NCI-H226 (cell line): ENCODE measurements at regions not wholly inside any gene's neighbourhood (a gene's known extent, or its start where the extent isn't known, plus 50 kb on each side); places are given as distances from the start of the nearest gene placed in this dataset.

Experiments
- DNase-seq: peaks from one replicate; pipeline ENCODE4 v3.0.0-alpha.2; 2015

DNA sequence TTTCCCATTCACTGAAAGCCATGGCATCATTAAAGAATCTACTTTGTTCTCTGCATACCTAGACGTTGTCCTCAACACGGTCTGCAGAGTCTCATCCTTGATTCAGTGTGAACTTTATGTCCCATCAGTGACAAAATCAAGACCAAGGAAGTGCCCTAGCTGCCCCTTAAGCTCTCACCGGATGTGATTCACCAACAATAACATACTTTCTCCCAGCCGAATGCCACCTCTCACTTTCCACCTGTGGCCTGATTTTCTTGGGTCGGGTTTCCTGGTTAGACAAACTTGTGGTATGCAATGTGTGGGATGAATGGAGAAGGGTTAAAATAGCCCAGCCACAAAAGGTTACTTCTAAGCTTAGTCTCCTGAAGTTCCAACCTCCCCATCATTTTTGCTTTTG is 145.3 kb upstream of the PAPPA start:
- peak; percentile 12 for DNase-seq

DNA sequence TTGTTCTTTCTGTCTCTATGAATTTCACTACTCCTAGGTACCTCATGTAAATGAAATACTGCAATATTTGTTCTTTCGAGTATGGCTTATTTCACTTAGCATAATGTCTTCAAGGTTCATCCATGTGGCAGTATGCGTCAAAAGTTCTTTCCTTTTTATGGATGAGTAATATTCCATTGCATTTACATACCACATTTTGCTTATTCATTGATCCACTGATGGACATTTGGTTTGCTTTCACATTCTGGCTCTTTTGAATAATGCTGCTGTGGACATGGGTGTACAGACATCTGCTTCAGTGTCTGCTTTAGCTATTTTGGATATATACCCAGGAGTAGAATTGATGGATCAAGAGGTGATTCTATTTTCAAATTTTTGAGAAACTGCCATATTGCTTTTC is 144.2 kb upstream of the PAPPA start:
- DNase-seq = no peak

- DNase-seq = peak; percentile 33
These were observed 137.7 kb upstream of the PAPPA start for GRCh38 chr9:116015855-116016254.

GRCh38 chr9:116020146-116020545 is 133.4 kb upstream of the PAPPA start:
- DNase-seq = no peak

DNA sequence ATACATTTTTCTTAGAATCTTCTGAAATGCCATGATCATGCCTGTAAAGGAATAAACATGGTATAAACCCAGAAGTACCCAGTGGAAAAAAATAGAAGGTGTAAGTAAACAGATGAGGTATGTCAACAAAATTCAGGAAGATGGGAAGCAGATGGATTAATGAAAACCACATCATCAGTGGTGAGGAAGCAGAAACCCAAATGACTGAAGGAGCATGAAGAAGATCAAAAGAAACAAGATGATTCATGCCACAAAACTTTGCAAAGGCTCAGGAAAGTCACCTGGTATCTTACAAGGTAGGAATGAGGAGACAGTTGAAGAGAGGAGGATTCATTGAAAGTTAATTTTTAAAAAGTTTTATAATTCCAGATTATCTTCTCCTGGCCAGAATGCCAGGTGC is 132.8 kb upstream of the PAPPA start:
- DNase-seq = peak; percentile 8

DNA sequence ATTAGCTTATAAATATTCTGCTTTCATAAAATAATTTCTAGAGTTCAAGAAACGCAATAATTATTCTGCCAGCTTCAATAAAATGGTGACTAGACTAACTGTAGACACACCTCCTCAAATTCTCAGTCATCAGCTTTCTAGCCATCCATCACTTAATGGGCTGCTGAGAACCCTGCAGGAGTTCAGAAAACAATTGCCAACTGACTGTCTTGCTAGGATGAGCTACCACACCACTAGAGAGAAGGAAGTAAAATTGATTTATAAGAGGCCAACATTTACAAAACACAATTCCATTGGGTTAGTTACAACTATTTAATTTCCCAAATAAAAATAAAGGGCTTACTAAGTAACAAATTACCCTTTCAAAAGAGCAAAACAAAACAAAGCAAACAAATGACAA is 126.5 kb upstream of the PAPPA start:
- peak; percentile 33 for DNase-seq

DNA sequence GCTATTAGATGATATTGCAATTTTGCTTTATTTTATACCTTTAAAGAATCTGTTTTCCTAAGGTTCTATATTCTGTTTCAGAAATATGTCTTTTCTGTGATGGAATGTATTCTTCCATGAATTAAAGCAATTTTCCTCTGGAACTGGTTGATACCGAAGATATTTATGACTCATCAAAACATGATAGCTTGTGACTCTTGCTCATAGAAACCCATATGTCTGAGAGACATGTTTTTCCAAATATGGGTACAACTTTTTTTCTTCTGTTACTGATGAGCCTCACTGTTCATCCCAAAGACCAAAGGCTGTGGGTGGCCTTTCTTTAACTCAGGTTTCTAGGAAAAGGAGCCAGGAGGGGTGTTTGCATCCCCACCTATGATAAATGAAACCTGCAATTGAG is 126.1 kb upstream of the PAPPA start:
- DNase-seq = peak; percentile 71

DNA sequence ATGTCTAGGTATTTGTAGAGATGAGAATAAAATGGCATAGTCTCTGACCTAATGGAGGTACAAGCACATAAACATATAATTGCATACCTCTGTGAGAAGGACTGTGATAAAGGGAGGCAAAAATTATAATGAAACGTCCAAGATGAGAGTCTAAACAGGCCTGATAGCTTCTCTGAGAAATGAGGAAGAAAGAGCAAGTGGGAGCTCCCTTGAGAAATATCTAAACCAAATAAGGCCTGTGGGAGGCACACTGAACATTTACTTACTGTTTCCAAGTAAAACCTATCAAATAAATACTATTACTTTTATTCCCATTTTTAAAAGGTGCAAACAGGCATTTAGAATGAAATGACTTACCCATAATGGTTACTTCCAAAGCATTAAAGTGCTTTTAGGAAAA is 125.6 kb upstream of the PAPPA start:
- DNase-seq = peak; percentile 6

GRCh38 chr9:116030517-116030916 is 123.1 kb upstream of the PAPPA start:
- DNase-seq = peak; percentile 61

DNA sequence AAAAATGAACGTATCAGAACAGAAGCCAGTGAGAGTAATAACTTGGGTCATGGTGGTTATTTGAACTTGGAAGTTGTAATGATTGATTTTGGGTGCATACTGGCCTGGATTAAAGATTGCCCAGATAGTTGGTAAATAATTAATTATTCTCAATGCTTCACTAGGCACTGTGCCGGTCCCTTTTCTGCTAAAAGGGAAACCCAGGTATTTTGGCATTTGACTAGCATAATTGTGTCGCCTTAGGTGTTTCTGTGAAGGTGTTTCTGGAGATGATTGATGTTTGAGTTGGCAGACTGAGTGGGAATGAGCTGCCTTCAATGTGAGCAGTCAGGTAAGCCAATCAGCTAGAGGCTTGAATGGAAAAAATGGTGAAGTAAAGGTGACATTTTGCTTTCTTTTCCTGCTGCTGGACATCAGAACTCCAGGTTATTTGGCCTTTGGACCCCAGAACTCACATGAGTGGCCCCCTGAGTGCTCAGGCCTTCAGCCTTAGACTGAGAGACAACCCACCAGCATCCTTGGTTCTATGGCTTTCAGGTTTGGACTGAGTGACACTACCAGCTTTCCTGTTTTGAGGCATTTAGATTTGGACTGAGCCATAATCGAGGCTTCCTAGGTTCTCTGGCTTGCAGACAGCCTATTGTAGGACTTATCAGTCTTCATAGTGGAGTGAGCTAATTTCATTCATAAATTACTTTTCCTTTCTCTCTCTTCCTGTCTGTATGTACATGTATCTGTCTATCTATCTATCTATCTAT is 120.7 kb upstream of the PAPPA start:
- DNase-seq = no peak

DNA sequence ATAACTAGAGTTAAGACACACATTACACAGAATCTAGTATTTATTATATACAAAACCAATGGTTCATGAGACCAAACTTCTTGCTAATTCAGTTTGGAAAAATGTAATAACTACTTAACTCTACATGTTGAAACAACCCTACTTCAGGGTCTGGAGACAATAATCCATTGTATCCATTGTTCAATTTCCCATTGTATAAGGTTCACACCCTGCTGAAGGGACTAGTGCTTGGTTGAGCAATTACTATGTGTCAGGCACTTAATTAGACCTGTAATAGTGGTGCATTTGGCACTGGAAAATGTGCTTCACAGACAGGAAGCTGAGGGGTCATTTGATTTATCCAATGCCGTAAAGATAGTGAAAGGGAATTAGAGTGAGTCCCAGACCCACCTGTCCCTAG is 114.3 kb upstream of the PAPPA start:
- no peak for DNase-seq

- DNase-seq = no peak
These were observed 113.7 kb upstream of the PAPPA start for GRCh38 chr9:116039893-116040292.

DNA sequence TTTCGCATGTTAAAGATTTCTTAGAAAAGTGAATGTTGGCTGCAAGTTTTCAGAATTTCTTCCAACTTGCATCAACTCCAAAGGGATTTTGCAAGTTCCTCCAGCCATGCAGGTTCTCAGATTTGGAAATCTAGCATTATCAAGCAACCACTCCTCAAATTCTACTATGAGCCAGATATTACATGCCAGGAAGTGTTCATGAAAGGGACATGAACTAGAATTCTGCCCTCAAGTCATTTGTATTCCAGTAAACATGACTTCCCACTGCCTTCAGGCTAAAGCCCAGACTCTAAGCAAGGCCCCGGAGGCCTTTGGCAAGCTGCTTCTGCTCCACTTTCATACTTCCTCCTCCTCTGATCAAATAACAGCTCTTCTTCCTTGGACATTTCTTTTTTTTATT is 111.3 kb upstream of the PAPPA start:
- no peak for DNase-seq

DNA sequence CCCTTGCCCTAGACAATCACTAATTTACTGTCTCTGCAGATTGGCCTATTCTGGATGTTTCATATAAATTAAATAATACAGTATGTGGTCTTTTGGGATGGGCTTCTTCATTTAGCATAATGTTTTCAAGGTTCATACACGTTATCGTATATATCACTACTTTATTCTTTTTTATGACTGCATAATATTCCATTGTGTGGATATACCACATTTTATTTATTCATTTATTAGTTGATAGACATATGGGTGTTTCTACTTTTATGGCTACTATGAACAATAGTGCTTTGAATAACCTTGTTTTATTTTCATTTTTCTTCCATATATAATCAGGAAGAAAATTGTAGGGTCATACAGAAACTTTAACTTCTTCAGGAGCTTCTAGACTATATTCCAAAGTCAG is 108.5 kb upstream of the PAPPA start:
- DNase-seq = no peak

GRCh38 chr9:116048081-116048480 is 105.5 kb upstream of the PAPPA start:
- DNase-seq = no peak

DNA sequence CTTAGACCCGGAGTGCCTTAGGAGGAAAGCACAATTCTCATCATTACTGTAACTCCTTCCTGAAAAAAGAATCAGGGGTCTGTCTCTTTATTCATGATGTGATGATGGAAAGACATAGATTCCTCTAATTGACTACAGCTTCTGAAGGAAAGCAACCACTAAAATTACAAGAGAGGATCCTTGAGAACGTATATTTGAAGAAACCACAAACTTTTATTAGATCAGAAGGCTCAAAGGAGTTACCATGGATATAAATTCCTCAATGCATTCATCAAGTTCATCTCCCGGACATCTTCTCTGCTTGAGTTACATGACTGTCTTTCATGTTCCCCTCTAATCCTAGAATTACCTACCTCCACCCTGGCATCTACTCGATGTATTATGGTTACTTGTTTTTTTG is 104.1 kb upstream of the PAPPA start:
- DNase-seq = no peak

- no peak for DNase-seq
These were observed 102.1 kb upstream of the PAPPA start for GRCh38 chr9:116051528-116051927.

DNA sequence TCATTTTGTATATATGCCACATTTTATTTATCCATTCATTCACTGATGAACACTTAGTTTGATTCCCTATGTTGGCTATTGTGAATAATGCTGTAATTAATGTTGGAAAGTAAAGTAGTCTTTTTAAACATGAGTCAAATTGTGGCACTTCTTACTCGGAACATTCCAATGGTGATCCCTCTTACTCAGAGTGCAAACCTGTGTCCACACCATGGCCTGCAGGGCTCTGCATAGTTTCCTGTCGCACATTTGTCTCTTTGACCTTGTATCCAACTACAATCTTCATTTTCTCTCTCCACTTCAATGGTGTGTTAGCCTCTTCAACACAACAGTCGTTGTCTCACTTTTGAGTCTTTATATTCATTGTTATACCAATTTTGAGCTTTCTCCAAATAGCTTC is 98.1 kb upstream of the PAPPA start:
- DNase-seq = peak; percentile 27

- no peak for DNase-seq
These were observed 96.2 kb upstream of the PAPPA start for GRCh38 chr9:116057371-116057770.

DNA sequence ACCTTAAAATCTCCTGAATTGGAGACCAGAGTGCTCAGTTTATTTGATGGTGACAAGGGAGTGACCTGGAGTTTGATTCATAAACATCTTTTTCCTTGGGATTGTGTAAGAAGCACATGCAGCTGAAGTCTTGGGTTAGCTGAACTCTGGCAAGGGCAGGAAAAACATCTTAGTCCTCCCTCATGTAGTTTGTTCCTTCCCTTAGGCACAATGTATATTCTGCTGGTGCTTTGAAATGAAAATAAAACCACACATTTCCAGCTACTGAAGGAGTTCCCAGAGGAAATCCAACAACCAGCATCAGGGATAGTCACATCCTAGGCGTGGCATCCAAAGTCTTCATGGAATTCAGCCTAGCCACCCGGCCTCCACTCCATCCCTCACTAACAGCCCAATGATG is 95.2 kb upstream of the PAPPA start:
- peak; percentile 53 for DNase-seq

DNA sequence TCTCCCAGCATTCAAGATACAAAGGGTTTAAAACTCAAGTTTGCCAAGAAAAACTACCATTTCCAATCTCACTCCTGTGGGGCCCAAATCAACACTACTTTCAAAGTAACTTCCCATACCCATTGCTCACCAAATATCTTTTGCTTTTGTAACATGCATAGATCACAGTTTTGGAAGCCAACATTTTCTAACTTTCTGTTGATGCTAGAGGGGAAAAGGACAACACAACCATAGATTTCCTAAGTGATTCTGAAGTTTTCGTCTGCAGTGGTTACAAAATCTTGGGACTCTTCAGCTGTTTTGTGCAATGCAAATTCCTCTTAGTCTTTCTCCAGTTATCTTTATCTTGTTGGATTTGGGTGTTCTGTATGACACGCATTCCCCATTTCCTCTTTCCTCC is 94.1 kb upstream of the PAPPA start:
- DNase-seq = peak; percentile 31

- DNase-seq = no peak
These were observed 93.0 kb upstream of the PAPPA start for GRCh38 chr9:116060631-116061030.

DNA sequence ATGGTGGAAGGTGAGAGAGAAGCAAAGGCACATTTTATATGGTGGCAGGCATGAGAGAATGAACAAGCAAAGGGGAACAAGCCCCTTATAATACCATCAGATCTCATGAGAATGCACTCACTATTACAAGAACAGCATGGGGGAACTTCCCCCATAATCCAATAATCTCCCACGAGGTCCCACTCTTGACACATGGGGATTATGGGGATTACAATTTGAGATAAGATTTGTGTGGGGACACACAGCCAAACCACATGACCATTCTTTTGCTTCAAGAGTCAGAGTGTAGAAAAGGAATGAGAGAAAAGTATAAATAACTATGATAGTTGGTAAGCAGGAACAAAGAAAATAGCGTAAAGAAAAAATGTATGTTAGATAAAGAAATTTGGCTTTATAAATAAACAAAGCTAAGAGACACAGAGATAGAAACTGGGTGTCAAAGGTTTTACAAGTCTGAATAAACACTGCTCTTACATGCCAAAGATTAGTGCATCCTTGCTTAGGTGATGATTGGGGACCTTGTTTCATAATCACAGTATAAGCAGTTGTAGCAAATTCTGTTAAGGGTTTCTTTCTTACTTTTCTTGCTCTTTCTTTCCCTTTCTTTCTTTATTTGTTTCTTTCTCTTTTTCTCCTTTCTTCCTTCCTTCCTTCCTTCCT is 91.9 kb upstream of the PAPPA start:
- no peak for DNase-seq

GRCh38 chr9:116062206-116062550 is 91.4 kb upstream of the PAPPA start:
- no peak for DNase-seq

DNA sequence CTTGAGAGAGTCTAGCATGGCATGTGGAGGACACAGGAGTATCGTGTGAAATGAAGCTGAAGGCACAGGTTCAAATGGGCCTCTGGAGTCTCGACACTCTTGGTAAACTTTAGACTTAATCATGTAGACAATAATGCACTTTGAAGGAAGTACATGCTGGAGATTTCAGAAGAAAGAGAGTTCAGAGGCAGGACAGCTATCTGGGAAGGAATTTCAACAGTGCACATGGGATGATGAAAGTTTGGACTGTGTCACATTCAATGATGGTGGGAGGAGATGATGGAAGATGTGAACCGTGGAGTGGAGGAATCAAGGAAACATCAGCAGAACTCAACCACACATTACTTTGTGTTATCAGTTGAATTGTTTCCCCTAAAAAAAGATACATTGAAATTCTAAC is 88.6 kb upstream of the PAPPA start:
- DNase-seq = no peak
